OCI-LY3 (cell line): ENCODE measurements at regions not wholly inside any gene's neighbourhood (a gene's known extent, or its start where the extent isn't known, plus 50 kb on each side); places are given as distances from the start of the nearest gene placed in this dataset.

Source experiments
- H2AFZ ChIP-seq: fragments of 200-600, 300-600 bp; shearing (Covaris generic); 2 replicates; pipeline ENCODE4 v1.6.0; 2014; ENCODE audit warnings: antibody characterized with exemption, low read depth, low read length
- H3K27ac ChIP-seq: fragments of 200-600, 300-600 bp; sonication (generic); 2 replicates; pipeline ENCODE4 v1.5.1; 2014; ENCODE audit warnings: mild to moderate bottlenecking, low read length, moderate library complexity, mixed read lengths
- H3K27me3 ChIP-seq: fragments of 200-600, 300-600 bp; sonication (generic); 2 replicates; pipeline ENCODE4 v1.6.1; 2014; ENCODE audit warnings: low read depth, low read length, mixed read lengths
- H3K36me3 ChIP-seq: fragments of 200-600, 300-600 bp; sonication (generic); replicated peaks from 2 replicates; pipeline ENCODE3; 2014; ENCODE audit warnings: low read depth, low read length, mixed read lengths
- H3K4me1 ChIP-seq: fragments of 300-600, 200-600 bp; sonication (generic); 2 replicates; pipeline ENCODE4 v1.6.1; 2014; ENCODE audit warnings: low read length, mixed read lengths
- H3K4me2 ChIP-seq: fragments of 200-600, 300-600 bp; sonication (generic); 2 replicates; pipeline ENCODE4 v1.6.1; 2014; ENCODE audit warnings: low read length, mixed read lengths
- H3K4me3 ChIP-seq: fragments of 300-600, 200-600 bp; sonication (generic); 2 replicates; pipeline ENCODE4 v1.5.1; 2014; ENCODE audit warnings: antibody characterized with exemption, mild to moderate bottlenecking, low read length, moderate library complexity
- H3K79me2 ChIP-seq: fragments of 300-600, 200-600 bp; shearing (Covaris generic); 2 replicates; pipeline ENCODE4 v1.6.1; 2014; ENCODE audit warnings: mild to moderate bottlenecking, low read length, mixed read lengths
- H3K9ac ChIP-seq: fragments of 300-600, 200-600 bp; shearing (Covaris generic); 2 replicates; pipeline ENCODE4 v1.6.0; 2014; ENCODE audit warnings: mild to moderate bottlenecking, low read length, moderate library complexity
- H3K9me3 ChIP-seq: fragments of 200-600, 300-600 bp; shearing (Covaris generic); 2 replicates; pipeline ENCODE4 v1.6.1; 2014; ENCODE audit warnings: low read length, mixed read lengths; ENCODE audit not compliant: insufficient read depth
- H4K20me1 ChIP-seq: fragments of 200-600, 300-600 bp; sonication (generic); 2 replicates; pipeline ENCODE4 v1.6.1; 2016; ENCODE audit warnings: low read length, mixed read lengths; ENCODE audit not compliant: insufficient read depth
- EZH2phosphoT487 ChIP-seq: fragments of 200-600 bp; shearing (Covaris generic); IDR thresholded peaks from 2 replicates; pipeline ENCODE4 v1.6.1; 2018; ENCODE audit warnings: antibody characterized with exemption, mixed run types, low read depth
- TF ChIP-seq, protein P1 (sequence below): fragments of 200-600, 300-600 bp; sonication (generic); IDR thresholded peaks from 2 replicates; pipeline ENCODE4 v1.5.1; 2014; ENCODE audit warnings: antibody characterized with exemption, low read length, low read depth

DNA sequence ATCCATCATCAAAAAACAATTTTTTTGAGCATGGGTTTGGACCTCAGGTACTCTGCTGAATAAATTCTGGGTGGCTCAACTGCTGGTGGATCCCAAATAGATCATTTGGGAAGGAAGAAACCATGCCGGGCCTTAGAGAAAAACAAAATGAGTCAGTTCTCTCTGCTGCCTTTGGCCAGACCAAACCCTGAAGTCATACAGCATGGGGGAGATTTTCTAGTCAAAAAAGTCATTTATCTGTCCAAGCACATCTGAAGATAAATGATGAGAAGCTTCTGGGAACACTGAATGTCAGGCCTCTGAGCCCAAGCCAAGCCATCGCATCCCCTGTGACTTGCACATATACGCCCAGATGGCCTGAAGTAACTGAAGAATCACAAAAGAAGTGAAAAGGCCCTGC, 261.4 kb downstream of the DHX15 start:
- Histone ChIP-seq H3K36me3 (no peaks in the 10 kb centered on the region), H2AFZ (no peak overlapping the region), H3K4me2 (no peak overlapping the region), H3K4me1 (no peaks in the 10 kb centered on the region), H3K27ac (no peak overlapping the region), H4K20me1 (no peaks in the 10 kb centered on the region), H3K27me3 (no peaks in the 10 kb centered on the region), H3K79me2 (no peaks in the 10 kb centered on the region), H3K4me3 (no peak overlapping the region), H3K9ac (no peak overlapping the region), H3K9me3 (no peaks in the 10 kb centered on the region)
- TF ChIP-seq EZH2phosphoT487 = no peak
- TF ChIP-seq, protein P1, sequence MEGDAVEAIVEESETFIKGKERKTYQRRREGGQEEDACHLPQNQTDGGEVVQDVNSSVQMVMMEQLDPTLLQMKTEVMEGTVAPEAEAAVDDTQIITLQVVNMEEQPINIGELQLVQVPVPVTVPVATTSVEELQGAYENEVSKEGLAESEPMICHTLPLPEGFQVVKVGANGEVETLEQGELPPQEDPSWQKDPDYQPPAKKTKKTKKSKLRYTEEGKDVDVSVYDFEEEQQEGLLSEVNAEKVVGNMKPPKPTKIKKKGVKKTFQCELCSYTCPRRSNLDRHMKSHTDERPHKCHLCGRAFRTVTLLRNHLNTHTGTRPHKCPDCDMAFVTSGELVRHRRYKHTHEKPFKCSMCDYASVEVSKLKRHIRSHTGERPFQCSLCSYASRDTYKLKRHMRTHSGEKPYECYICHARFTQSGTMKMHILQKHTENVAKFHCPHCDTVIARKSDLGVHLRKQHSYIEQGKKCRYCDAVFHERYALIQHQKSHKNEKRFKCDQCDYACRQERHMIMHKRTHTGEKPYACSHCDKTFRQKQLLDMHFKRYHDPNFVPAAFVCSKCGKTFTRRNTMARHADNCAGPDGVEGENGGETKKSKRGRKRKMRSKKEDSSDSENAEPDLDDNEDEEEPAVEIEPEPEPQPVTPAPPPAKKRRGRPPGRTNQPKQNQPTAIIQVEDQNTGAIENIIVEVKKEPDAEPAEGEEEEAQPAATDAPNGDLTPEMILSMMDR = no peak

DNA sequence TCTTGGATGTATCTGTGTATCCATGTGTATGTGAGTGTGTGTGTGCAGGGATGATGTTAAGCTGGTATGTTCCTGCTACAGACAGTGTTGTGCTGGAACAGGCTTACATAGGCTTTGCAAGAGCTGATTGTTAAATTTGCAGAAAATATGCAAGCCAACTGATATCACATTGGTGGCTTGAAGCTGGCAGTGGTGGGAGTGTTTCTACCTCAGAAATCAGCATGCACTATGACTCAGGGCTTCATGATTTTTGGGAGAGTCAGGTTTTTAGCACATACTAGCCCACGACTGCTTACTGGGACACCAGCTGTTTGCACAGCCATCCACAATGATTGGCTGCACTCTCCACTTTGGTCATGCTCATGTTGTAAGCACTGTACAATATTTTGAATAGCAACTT, 261.8 kb downstream of the DHX15 start:
- no peak overlapping the region for H3K9ac ChIP-seq
- no peaks in the 10 kb centered on the region for H3K79me2 ChIP-seq
- no peaks in the 10 kb centered on the region for H3K27me3 ChIP-seq
- H3K4me1 ChIP-seq = no peaks in the 10 kb centered on the region
- H2AFZ ChIP-seq = no peak overlapping the region
- H3K4me2 ChIP-seq = no peak overlapping the region
- H3K9me3 ChIP-seq = no peaks in the 10 kb centered on the region
- TF ChIP-seq EZH2phosphoT487 = no peak
- TF ChIP-seq, protein P1 = no peak
- no peak overlapping the region for H3K4me3 ChIP-seq
- H3K36me3 ChIP-seq = no peaks in the 10 kb centered on the region
- H4K20me1 ChIP-seq = no peaks in the 10 kb centered on the region
- no peak overlapping the region for H3K27ac ChIP-seq

DNA sequence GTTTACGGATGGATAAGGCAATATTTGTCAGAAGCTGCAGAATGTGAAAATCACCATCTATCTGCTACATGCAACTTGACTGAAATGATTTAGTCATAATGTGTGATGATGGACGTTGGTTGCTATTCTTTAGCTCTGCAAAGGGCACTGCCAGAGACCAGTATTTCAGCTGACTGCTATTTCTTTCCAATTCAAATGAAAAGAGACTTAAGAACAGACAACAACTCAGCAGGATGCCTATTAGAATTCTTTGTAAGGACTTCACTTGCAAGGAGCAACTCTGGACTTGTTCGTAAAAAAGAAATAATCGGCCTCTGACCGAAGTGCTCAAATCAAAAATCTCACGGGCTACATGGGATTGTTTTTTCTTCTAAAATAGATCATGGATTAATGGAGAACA, 262.7 kb downstream of the DHX15 start:
- Histone ChIP-seq H4K20me1 (no peaks in the 10 kb centered on the region), H3K4me2 (no peak overlapping the region), H3K9me3 (no peaks in the 10 kb centered on the region), H2AFZ (no peak overlapping the region), H3K27me3 (no peaks in the 10 kb centered on the region), H3K79me2 (no peaks in the 10 kb centered on the region), H3K4me3 (no peak overlapping the region), H3K36me3 (no peaks in the 10 kb centered on the region), H3K9ac (no peak overlapping the region), H3K4me1 (no peaks in the 10 kb centered on the region), H3K27ac (no peak overlapping the region)
- no peak for TF ChIP-seq EZH2phosphoT487
- TF ChIP-seq, protein P1 = no peak

DNA sequence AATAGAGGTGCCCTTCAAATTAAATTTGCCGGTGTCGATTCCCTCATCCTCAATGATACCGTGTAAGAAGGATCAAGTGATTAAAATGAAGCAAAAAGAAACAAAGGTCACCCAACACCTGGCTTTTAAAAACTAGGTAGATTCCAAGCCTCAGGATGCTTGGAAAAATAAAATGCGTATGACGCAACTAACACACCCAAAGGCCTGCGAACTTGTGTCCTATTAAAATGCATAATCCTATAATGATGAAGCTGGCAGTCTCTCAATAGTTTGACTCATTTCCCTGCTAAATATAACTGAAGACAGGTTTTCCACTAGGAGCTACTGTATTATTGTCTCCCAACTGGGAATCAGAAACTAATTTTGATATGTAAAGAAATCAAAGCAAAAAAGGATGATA, 263.2 kb downstream of the DHX15 start:
- no peaks in the 10 kb centered on the region for H3K79me2 ChIP-seq
- H4K20me1 ChIP-seq = no peaks in the 10 kb centered on the region
- TF ChIP-seq, protein P1 = no peak
- TF ChIP-seq EZH2phosphoT487 = no peak
- H3K4me1 ChIP-seq = no peaks in the 10 kb centered on the region
- no peak overlapping the region for H2AFZ ChIP-seq
- no peak overlapping the region for H3K4me3 ChIP-seq
- no peaks in the 10 kb centered on the region for H3K27me3 ChIP-seq
- H3K9me3 ChIP-seq = no peaks in the 10 kb centered on the region
- no peaks in the 10 kb centered on the region for H3K36me3 ChIP-seq
- no peak overlapping the region for H3K27ac ChIP-seq
- no peak overlapping the region for H3K9ac ChIP-seq
- H3K4me2 ChIP-seq = no peak overlapping the region
